ENCODE measurements at regions not wholly inside any gene's neighbourhood (a gene's known extent, or its start where the extent isn't known, plus 50 kb on each side); places are given as distances from the start of the nearest gene placed in this dataset.

- Histone ChIP-seq H3K9ac (ENCODE audit: insufficient read length, low read depth) (no peak overlapping the region), H3K9me3 (ENCODE audit: insufficient read depth, low read length) (peaks cover 10% of the 10 kb centered on the region; the same call in 1 of the 2 replicates), H3K36me3 (ENCODE audit: insufficient read depth, insufficient read length, low read length) (no peaks in the 10 kb centered on the region), H3K4me1 (ENCODE audit: insufficient read depth, insufficient read length) (no peaks in the 10 kb centered on the region), H3K27me3 (ENCODE audit: insufficient read depth, insufficient read length) (no peaks in the 10 kb centered on the region), H3K4me3 (ENCODE audit: insufficient read length, low read depth) (no peak overlapping the region)
- no peak for DNase-seq (ENCODE audit: low read depth, low spot score)
- TF ChIP-seq SUZ12 (IDR thresholded peaks at IDR 0.05; ENCODE audit: extremely low read depth, insufficient read depth, insufficient read length), result no peak
- no peak for TF ChIP-seq ZNF274 (IDR thresholded peaks at IDR 0.05; ENCODE audit: low read depth, low read length)
- TF ChIP-seq YY1 (IDR thresholded peaks at IDR 0.05; ENCODE audit: insufficient read depth, insufficient read length), result no peak
Observed at GRCh38 chr6:99024089-99024488, 76.3 kb upstream of the FBXL4 start.

GRCh38 chr6:99022039-99022609 lies 74.4 kb upstream of the FBXL4 start:
- no peaks in the 10 kb centered on the region for H3K36me3 ChIP-seq (ENCODE audit: insufficient read depth, insufficient read length, low read length)
- no peaks in the 10 kb centered on the region for H3K27me3 ChIP-seq (ENCODE audit: insufficient read depth, insufficient read length)
- no peak overlapping the region for H3K9ac ChIP-seq (ENCODE audit: insufficient read length, low read depth)
- H3K9me3 ChIP-seq (ENCODE audit: insufficient read depth, low read length), result peaks cover 10% of the 10 kb centered on the region; the same call in 1 of the 2 replicates
- H3K4me3 ChIP-seq (ENCODE audit: insufficient read length, low read depth), result no peak overlapping the region
- no peaks in the 10 kb centered on the region for H3K4me1 ChIP-seq (ENCODE audit: insufficient read depth, insufficient read length)
- no peak for DNase-seq (ENCODE audit: low read depth, low spot score)
- TF ChIP-seq ZNF274 (IDR thresholded peaks at IDR 0.05; ENCODE audit: low read depth, low read length), result no peak
- no peak for TF ChIP-seq YY1 (IDR thresholded peaks at IDR 0.05; ENCODE audit: insufficient read depth, insufficient read length)
- TF ChIP-seq SUZ12 (IDR thresholded peaks at IDR 0.05; ENCODE audit: extremely low read depth, insufficient read depth, insufficient read length), result no peak

- H3K4me3 ChIP-seq (ENCODE audit: insufficient read length, low read depth), result no peak overlapping the region
- H3K36me3 ChIP-seq (ENCODE audit: insufficient read depth, insufficient read length, low read length), result no peaks in the 10 kb centered on the region
- no peaks in the 10 kb centered on the region for H3K27me3 ChIP-seq (ENCODE audit: insufficient read depth, insufficient read length)
- TF ChIP-seq ZNF274 (IDR thresholded peaks at IDR 0.05; ENCODE audit: low read depth, low read length), result no peak
- no peak for TF ChIP-seq SUZ12 (IDR thresholded peaks at IDR 0.05; ENCODE audit: extremely low read depth, insufficient read depth, insufficient read length)
- no peak for TF ChIP-seq YY1 (IDR thresholded peaks at IDR 0.05; ENCODE audit: insufficient read depth, insufficient read length)
- H3K9ac ChIP-seq (ENCODE audit: insufficient read length, low read depth), result no peak overlapping the region
- DNase-seq (ENCODE audit: low read depth, low spot score), result no peak
- no peaks in the 10 kb centered on the region for H3K4me1 ChIP-seq (ENCODE audit: insufficient read depth, insufficient read length)
- H3K9me3 ChIP-seq (ENCODE audit: insufficient read depth, low read length), result no peaks in the 10 kb centered on the region
Observed at GRCh38 chr6:99019381-99019780, 71.6 kb upstream of the FBXL4 start.

- Histone ChIP-seq H3K36me3 (ENCODE audit: insufficient read depth, insufficient read length, low read length) (no peaks in the 10 kb centered on the region), H3K9ac (ENCODE audit: insufficient read length, low read depth) (no peak overlapping the region), H3K27me3 (ENCODE audit: insufficient read depth, insufficient read length) (no peaks in the 10 kb centered on the region), H3K9me3 (ENCODE audit: insufficient read depth, low read length) (no peaks in the 10 kb centered on the region), H3K4me1 (ENCODE audit: insufficient read depth, insufficient read length) (no peaks in the 10 kb centered on the region), H3K4me3 (ENCODE audit: insufficient read length, low read depth) (no peak overlapping the region)
- no peak for TF ChIP-seq YY1 (IDR thresholded peaks at IDR 0.05; ENCODE audit: insufficient read depth, insufficient read length)
- TF ChIP-seq SUZ12 (IDR thresholded peaks at IDR 0.05; ENCODE audit: extremely low read depth, insufficient read depth, insufficient read length), result no peak
- no peak for TF ChIP-seq ZNF274 (IDR thresholded peaks at IDR 0.05; ENCODE audit: low read depth, low read length)
- no peak for DNase-seq (ENCODE audit: low read depth, low spot score)
Observed at GRCh38 chr6:99017150-99017549, 69.4 kb upstream of the FBXL4 start.

- no peak for TF ChIP-seq SUZ12 (IDR thresholded peaks at IDR 0.05; ENCODE audit: extremely low read depth, insufficient read depth, insufficient read length)
- no peak for TF ChIP-seq YY1 (IDR thresholded peaks at IDR 0.05; ENCODE audit: insufficient read depth, insufficient read length)
- no peak for TF ChIP-seq ZNF274 (IDR thresholded peaks at IDR 0.05; ENCODE audit: low read depth, low read length)
- Histone ChIP-seq H3K9ac (ENCODE audit: insufficient read length, low read depth) (no peak overlapping the region), H3K4me3 (ENCODE audit: insufficient read length, low read depth) (no peak overlapping the region), H3K36me3 (ENCODE audit: insufficient read depth, insufficient read length, low read length) (no peaks in the 10 kb centered on the region), H3K4me1 (ENCODE audit: insufficient read depth, insufficient read length) (no peaks in the 10 kb centered on the region), H3K27me3 (ENCODE audit: insufficient read depth, insufficient read length) (no peaks in the 10 kb centered on the region), H3K9me3 (ENCODE audit: insufficient read depth, low read length) (no peaks in the 10 kb centered on the region)
- no peak for DNase-seq (ENCODE audit: low read depth, low spot score)
Observed at GRCh38 chr6:99016355-99016754, 68.6 kb upstream of the FBXL4 start.

GRCh38 chr6:99014061-99014460 lies 66.3 kb upstream of the FBXL4 start:
- DNase-seq (ENCODE audit: low read depth, low spot score), result no peak
- TF ChIP-seq YY1 (IDR thresholded peaks at IDR 0.05; ENCODE audit: insufficient read depth, insufficient read length) (no peak), SUZ12 (IDR thresholded peaks at IDR 0.05; ENCODE audit: extremely low read depth, insufficient read depth, insufficient read length) (no peak), ZNF274 (IDR thresholded peaks at IDR 0.05; ENCODE audit: low read depth, low read length) (no peak)
- H3K4me1 ChIP-seq (ENCODE audit: insufficient read depth, insufficient read length), result no peaks in the 10 kb centered on the region

GRCh38 chr6:99013661-99014060 lies 65.9 kb upstream of the FBXL4 start:
- H3K4me3 ChIP-seq (ENCODE audit: insufficient read length, low read depth), result no peak overlapping the region
- DNase-seq (ENCODE audit: low read depth, low spot score), result no peak

More at GRCh38 chr6:99014061-99014460, 66.3 kb upstream of the FBXL4 start:
- Histone ChIP-seq H3K36me3 (ENCODE audit: insufficient read depth, insufficient read length, low read length) (no peaks in the 10 kb centered on the region), H3K9ac (ENCODE audit: insufficient read length, low read depth) (no peak overlapping the region), H3K9me3 (ENCODE audit: insufficient read depth, low read length) (no peaks in the 10 kb centered on the region), H3K4me3 (ENCODE audit: insufficient read length, low read depth) (no peak overlapping the region), H3K27me3 (ENCODE audit: insufficient read depth, insufficient read length) (no peaks in the 10 kb centered on the region)

More at GRCh38 chr6:99013661-99014060, 65.9 kb upstream of the FBXL4 start:
- Histone ChIP-seq H3K4me1 (ENCODE audit: insufficient read depth, insufficient read length) (no peaks in the 10 kb centered on the region), H3K27me3 (ENCODE audit: insufficient read depth, insufficient read length) (no peaks in the 10 kb centered on the region), H3K36me3 (ENCODE audit: insufficient read depth, insufficient read length, low read length) (no peaks in the 10 kb centered on the region), H3K9me3 (ENCODE audit: insufficient read depth, low read length) (no peaks in the 10 kb centered on the region), H3K9ac (ENCODE audit: insufficient read length, low read depth) (no peak overlapping the region)
- no peak for TF ChIP-seq ZNF274 (IDR thresholded peaks at IDR 0.05; ENCODE audit: low read depth, low read length)
- no peak for TF ChIP-seq SUZ12 (IDR thresholded peaks at IDR 0.05; ENCODE audit: extremely low read depth, insufficient read depth, insufficient read length)
- no peak for TF ChIP-seq YY1 (IDR thresholded peaks at IDR 0.05; ENCODE audit: insufficient read depth, insufficient read length)
